Type B pancreatic cell (in vitro differentiated cells): ENCODE measurements at regions not wholly inside any gene's neighbourhood (a gene's known extent, or its start where the extent isn't known, plus 50 kb on each side); places are given as distances from the start of the nearest gene placed in this dataset.

Experiments
- DNase-seq: peaks from one replicate; pipeline ENCODE4 v3.0.0; 2021; ENCODE audit warnings: mixed read lengths; ENCODE audit not compliant: unreplicated experiment; ENCODE audit errors: extremely low spot score
- H3K27ac Mint-ChIP-seq: 2 replicates; pipeline ENCODE4 v1.8.0; 2021; ENCODE audit warnings: mild to moderate bottlenecking, mixed read lengths
- H3K27me3 Mint-ChIP-seq: 2 replicates; pipeline ENCODE4 v1.8.0; 2021; ENCODE audit warnings: mixed read lengths
- H3K36me3 Mint-ChIP-seq: 2 replicates; pipeline ENCODE4 v1.8.0; 2021; ENCODE audit warnings: mixed read lengths
- H3K4me1 Mint-ChIP-seq: one replicate; pipeline ENCODE4 v1.8.0; 2021; ENCODE audit warnings: mixed read lengths; ENCODE audit not compliant: unreplicated experiment
- H3K4me3 Mint-ChIP-seq: 2 replicates; pipeline ENCODE4 v1.8.0; 2021; ENCODE audit warnings: mild to moderate bottlenecking, mixed read lengths
- H3K9me3 Mint-ChIP-seq: 2 replicates; pipeline ENCODE4 v1.8.0; 2021; ENCODE audit warnings: mixed read lengths
- CTCF ChIP-seq: fragments of 200-600 bp; sonication (generic); conservative IDR thresholded peaks from 2 replicates; pipeline ENCODE4 v1.5.0; 2021; ENCODE audit warnings: antibody characterized with exemption, mild to moderate bottlenecking

- no peak overlapping the region for H3K4me3 Mint-ChIP-seq
- no peak for DNase-seq
- no peaks in the 10 kb centered on the region for H3K4me1 Mint-ChIP-seq
- no peak overlapping the region for H3K27ac Mint-ChIP-seq
- no peaks in the 10 kb centered on the region for H3K36me3 Mint-ChIP-seq
- TF ChIP-seq CTCF: no peak
- no peaks in the 10 kb centered on the region for H3K9me3 Mint-ChIP-seq
- no peaks in the 10 kb centered on the region for H3K27me3 Mint-ChIP-seq
Measured at GRCh38 chrX:116378961-116379360, 57.4 kb upstream of the SLC6A14 start.

DNA sequence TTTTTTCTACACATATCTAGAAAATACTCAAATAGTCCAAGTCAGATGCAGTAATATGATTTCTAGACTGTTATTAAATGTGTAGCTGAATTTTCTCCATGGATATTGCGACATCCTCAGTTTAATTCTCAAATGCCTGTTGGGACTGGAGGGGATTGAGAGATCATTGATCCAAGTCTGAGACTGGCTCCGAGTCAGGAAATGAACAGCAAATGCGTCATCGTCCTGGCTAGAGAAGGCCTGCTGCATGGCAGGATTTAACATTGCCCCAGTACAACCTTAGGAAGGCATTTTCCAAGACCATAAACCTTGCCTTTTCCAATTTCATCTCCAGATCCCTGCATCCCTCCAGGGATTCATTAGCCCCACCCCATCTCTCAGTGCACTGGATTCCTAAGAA is 56.6 kb upstream of the SLC6A14 start:
- DNase-seq: no peak
- H3K27ac Mint-ChIP-seq: no peak overlapping the region
- H3K27me3 Mint-ChIP-seq: no peaks in the 10 kb centered on the region
- H3K4me3 Mint-ChIP-seq: no peak overlapping the region
- no peaks in the 10 kb centered on the region for H3K36me3 Mint-ChIP-seq
- no peaks in the 10 kb centered on the region for H3K4me1 Mint-ChIP-seq
- no peaks in the 10 kb centered on the region for H3K9me3 Mint-ChIP-seq
- no peak for TF ChIP-seq CTCF

DNA sequence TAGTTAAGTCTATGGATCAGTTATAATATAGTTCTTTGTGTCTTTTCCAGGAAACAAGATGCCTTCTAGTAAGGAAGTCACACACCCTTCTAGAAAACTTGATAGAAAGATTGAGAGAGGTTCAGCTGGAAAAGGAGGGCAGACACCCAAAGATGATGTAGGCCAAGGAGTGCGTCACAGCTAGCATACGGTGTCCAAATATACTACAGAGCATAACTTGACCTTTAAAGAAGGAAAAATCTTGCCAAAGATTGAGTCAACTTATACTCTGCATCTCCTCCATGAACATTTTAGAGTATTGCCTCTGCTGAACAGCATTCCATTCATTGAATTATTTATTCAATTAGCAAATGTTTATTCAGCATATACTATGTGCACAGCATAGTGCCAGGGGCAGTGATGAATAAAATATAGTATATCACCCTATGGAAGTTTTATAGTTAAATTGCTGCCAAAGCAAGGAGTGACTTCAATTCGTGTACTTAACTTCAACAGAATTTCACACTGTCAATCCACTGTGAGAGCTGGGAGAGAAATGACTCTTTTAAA is 51.9 kb upstream of the SLC6A14 start:
- no peaks in the 10 kb centered on the region for H3K4me1 Mint-ChIP-seq
- TF ChIP-seq CTCF: no peak
- H3K4me3 Mint-ChIP-seq: no peak overlapping the region
- no peaks in the 10 kb centered on the region for H3K36me3 Mint-ChIP-seq
- no peaks in the 10 kb centered on the region for H3K9me3 Mint-ChIP-seq
- DNase-seq: no peak
- H3K27me3 Mint-ChIP-seq: no peaks in the 10 kb centered on the region
- no peak overlapping the region for H3K27ac Mint-ChIP-seq
